T-helper 1 cell treated with Interleukin-12 subunit alpha and Interleukin-12 subunit beta and Interleukin-4 antibody, amounts not matched to agents 30 μg/mL and 1 μg/mL, for 36 hours (primary cell): ENCODE measurements at regions not wholly inside any gene's neighbourhood (a gene's known extent, or its start where the extent isn't known, plus 50 kb on each side); places are given as distances from the start of the nearest gene placed in this dataset.
"Not testable (repeated sequence)": the region's sequence is repeated elsewhere in the genome, so short reads cannot be mapped to it uniquely, and the experiment has no call there.

ENCODE experiments used
- H3K27ac Mint-ChIP-seq: one replicate; pipeline ENCODE4 v1.8.0; 2021; ENCODE audit warnings: mild to moderate bottlenecking, mixed read lengths
- H3K27me3 Mint-ChIP-seq: one replicate; pipeline ENCODE4 v1.8.0; 2021; ENCODE audit warnings: low read depth, mixed read lengths
- H3K36me3 Mint-ChIP-seq: one replicate; pipeline ENCODE4 v1.8.0; 2021; ENCODE audit warnings: low read depth, mixed read lengths
- H3K4me1 Mint-ChIP-seq: one replicate; pipeline ENCODE4 v1.8.0; 2021; ENCODE audit warnings: low read depth, mixed read lengths
- H3K4me3 Mint-ChIP-seq: one replicate; pipeline ENCODE4 v1.8.0; 2021; ENCODE audit warnings: mild to moderate bottlenecking, moderate library complexity, mixed read lengths
- H3K9me3 Mint-ChIP-seq: one replicate; pipeline ENCODE4 v1.8.0; 2021; ENCODE audit warnings: mixed read lengths

DNA sequence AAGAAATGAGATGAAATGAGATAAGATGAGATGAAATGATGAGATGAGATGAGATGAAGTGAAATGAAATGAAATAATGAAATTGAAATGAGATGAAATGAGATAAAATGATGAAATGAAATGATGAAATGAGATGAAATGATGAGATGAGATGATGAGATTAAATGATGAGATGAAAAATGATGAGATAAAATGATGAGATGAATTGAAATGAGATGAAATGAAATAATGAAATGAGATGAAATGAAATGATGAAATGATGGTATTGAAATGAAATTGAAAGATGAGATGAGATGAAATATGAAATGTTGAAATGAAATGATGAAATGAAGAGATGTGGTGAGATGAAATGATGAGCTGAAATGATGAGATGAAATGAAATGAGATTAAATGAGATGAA, 231.0 kb downstream of the GOLGA6L6 start:
- Mint-ChIP-seq H3K4me1 (no peaks in the 10 kb centered on the region), H3K27me3 (no peaks in the 10 kb centered on the region), H3K9me3 (no peaks in the 10 kb centered on the region), H3K4me3 (no peak overlapping the region), H3K27ac (no peak overlapping the region), H3K36me3 (no peaks in the 10 kb centered on the region)

- H3K27ac Mint-ChIP-seq, H3K27me3 Mint-ChIP-seq, H3K4me1 Mint-ChIP-seq, H3K4me3 Mint-ChIP-seq, H3K36me3 Mint-ChIP-seq, H3K9me3 Mint-ChIP-seq: not testable (repeated sequence)
Observed at GRCh38 chr15:20309966-20310365, 231.6 kb downstream of the GOLGA6L6 start.

DNA sequence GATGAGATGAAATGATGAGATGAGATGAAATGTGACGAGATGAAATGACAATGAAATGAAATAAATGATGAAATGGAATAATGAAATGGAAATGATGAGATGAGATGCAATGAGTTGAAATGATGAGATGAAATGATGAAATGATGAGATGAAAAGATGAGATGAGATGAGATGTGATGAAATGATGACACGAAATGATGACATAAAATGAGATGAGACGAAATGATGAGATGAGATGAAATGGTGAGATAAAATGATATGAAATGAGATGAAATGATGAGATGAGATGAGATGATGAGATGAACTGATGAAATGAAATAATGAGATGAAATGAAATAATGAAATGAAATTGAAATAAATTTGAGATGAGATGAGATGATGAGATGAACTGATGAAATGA, 232.2 kb downstream of the GOLGA6L6 start:
- H3K4me3 Mint-ChIP-seq, H3K36me3 Mint-ChIP-seq, H3K27ac Mint-ChIP-seq, H3K9me3 Mint-ChIP-seq, H3K4me1 Mint-ChIP-seq, H3K27me3 Mint-ChIP-seq: not testable (repeated sequence)

- not testable (repeated sequence) for H3K36me3 Mint-ChIP-seq, H3K27ac Mint-ChIP-seq, H3K4me3 Mint-ChIP-seq, H3K27me3 Mint-ChIP-seq, H3K9me3 Mint-ChIP-seq, H3K4me1 Mint-ChIP-seq
Observed at GRCh38 chr15:20308027-20308690, 233.4 kb downstream of the GOLGA6L6 start.

DNA sequence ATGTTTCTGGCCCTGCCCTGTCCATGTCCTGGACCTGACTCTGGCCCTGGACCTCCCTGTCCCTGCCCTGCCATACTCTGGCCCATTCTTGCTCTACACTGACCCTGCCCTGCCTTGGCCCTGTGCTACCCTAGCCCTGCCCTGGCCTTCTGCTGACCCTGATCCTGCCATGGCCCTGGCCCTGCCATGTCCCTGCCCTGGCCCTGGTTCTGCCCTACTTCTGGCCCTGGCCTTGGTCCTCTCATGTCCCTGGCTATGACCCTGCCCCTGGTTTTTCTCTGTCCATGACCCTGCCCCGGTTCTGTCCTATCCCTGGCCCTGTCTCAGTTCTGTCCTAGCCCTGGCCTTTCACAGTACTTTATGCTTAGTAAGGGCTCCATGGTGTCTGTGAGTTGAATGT, 234.5 kb downstream of the GOLGA6L6 start:
- not testable (repeated sequence) for H3K9me3 Mint-ChIP-seq, H3K27me3 Mint-ChIP-seq

DNA sequence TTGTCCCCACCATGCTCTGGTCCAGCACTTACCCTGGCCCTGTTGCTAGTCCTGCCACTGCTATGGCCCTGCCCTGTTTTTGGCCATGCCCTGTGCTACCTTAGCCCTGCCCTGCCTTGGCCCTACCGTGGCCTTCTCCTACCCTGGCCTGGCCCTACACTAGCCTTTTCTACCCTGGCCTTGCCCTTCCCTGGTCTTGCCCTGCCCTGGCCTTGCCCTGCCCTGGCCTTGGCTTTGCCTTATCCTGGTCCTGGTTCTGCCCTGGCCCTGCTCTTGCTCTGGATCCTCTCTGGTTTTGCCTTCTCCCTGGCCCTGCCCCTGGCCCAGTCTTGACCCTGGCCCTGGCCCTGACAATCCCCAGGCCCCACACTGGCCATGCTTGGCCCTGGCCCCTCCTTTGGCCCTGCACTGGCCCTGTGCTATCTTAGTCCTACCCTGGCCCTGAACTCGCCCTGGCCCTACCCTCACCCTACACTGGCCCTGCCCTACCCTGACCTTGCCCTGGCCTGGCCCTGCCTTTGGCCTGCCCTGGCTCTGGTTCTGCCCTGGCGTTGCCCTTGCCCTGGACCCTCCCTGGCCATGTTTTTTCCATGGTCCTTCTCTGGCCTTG, 235.0 kb downstream of the GOLGA6L6 start:
- H3K4me3 Mint-ChIP-seq, H3K27me3 Mint-ChIP-seq, H3K36me3 Mint-ChIP-seq, H3K27ac Mint-ChIP-seq, H3K4me1 Mint-ChIP-seq, H3K9me3 Mint-ChIP-seq: not testable (repeated sequence)

More for the DNA sequence above, 234.5 kb downstream of the GOLGA6L6 start:
- H3K27ac Mint-ChIP-seq, H3K36me3 Mint-ChIP-seq, H3K4me1 Mint-ChIP-seq, H3K4me3 Mint-ChIP-seq: not testable (repeated sequence)

DNA sequence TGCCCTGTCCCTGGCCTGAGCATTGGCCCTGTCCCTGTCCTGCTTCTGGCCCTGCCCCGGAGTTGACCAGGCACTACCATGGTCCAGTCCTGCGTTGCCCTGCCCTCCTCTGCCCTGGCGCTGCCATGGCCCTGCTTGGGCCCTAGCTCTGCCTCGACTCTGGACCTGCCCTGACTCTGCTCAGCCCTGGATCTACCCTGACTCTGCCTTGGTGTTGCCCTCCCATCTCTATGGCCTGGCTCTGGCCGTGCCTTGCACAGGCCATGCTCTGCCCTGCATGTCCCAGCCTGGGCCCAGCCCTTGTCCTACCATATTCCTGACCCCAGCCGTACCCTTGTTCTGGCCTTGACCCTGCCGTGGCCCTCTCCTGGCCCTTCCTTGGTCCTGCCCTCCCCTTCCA, 235.7 kb downstream of the GOLGA6L6 start:
- not testable (repeated sequence) for H3K4me1 Mint-ChIP-seq, H3K36me3 Mint-ChIP-seq, H3K27me3 Mint-ChIP-seq, H3K9me3 Mint-ChIP-seq, H3K27ac Mint-ChIP-seq, H3K4me3 Mint-ChIP-seq

- not testable (repeated sequence) for H3K4me3 Mint-ChIP-seq, H3K27me3 Mint-ChIP-seq, H3K4me1 Mint-ChIP-seq, H3K36me3 Mint-ChIP-seq, H3K27ac Mint-ChIP-seq, H3K9me3 Mint-ChIP-seq
Observed at GRCh38 chr15:20305015-20305465, 236.6 kb downstream of the GOLGA6L6 start.

GRCh38 chr15:20304282-20305014, 237.2 kb downstream of the GOLGA6L6 start:
- not testable (repeated sequence) for H3K36me3 Mint-ChIP-seq, H3K27ac Mint-ChIP-seq, H3K9me3 Mint-ChIP-seq, H3K27me3 Mint-ChIP-seq, H3K4me1 Mint-ChIP-seq, H3K4me3 Mint-ChIP-seq

DNA sequence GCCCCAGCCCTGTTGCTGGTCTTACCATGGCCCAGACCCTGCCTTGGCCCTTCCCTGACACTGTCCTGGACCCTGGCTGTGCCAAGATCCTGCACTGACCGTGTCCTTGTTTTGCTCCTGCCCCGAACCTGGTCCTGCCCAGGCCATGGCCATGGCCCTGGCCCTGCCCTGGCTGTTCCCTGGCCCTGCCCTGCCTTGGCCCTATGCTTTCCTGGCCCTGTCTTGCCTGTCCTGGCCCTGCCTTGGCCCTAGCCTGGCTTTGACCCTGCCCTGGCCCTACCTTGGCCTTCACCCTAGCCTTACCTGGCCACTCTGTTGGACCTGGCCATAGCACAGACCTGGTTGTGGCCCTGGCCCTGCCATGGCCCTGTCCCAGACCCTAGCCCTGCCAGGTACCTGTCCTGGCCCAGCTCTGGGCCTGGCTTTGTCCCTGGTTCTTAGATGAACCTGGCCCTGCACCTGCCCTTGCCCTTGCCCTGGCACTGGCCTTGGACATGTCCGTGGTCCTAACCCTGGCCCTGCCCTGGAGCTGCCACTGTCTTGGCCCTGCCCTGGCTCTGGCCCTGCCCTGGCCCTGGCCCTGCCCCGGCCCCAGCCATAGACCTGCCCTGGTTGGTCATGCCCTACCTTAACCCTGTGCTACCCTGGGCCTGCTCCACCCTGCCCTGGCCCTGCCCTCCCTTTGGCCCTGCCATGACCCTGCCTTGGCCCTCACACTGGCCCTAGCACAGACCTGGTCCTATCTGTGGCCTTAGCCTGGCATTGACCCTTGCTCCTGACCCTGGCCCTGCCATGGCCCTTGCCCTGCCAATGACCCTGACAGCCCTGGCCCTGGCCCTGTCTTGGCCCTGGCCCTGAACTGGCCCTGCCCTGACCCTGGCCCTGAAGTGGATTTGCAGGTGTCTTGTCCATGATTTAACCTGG, 238.1 kb downstream of the GOLGA6L6 start:
- H3K27ac Mint-ChIP-seq, H3K4me3 Mint-ChIP-seq, H3K27me3 Mint-ChIP-seq, H3K9me3 Mint-ChIP-seq, H3K4me1 Mint-ChIP-seq, H3K36me3 Mint-ChIP-seq: not testable (repeated sequence)

GRCh38 chr15:20302141-20303069, 239.2 kb downstream of the GOLGA6L6 start:
- not testable (repeated sequence) for H3K4me3 Mint-ChIP-seq, H3K27me3 Mint-ChIP-seq, H3K27ac Mint-ChIP-seq, H3K9me3 Mint-ChIP-seq, H3K4me1 Mint-ChIP-seq, H3K36me3 Mint-ChIP-seq

- not testable (repeated sequence) for H3K4me1 Mint-ChIP-seq
Observed at GRCh38 chr15:20301471-20302081, 240.0 kb downstream of the GOLGA6L6 start.

GRCh38 chr15:20301041-20301390, 240.6 kb downstream of the GOLGA6L6 start:
- not testable (repeated sequence) for H3K27me3 Mint-ChIP-seq, H3K27ac Mint-ChIP-seq, H3K4me1 Mint-ChIP-seq, H3K36me3 Mint-ChIP-seq, H3K9me3 Mint-ChIP-seq, H3K4me3 Mint-ChIP-seq

More at GRCh38 chr15:20301471-20302081, 240.0 kb downstream of the GOLGA6L6 start:
- H3K9me3 Mint-ChIP-seq, H3K27ac Mint-ChIP-seq, H3K27me3 Mint-ChIP-seq, H3K36me3 Mint-ChIP-seq, H3K4me3 Mint-ChIP-seq: not testable (repeated sequence)
